KG1 (cell line): ENCODE measurements at regions not wholly inside any gene's neighbourhood (a gene's known extent, or its start where the extent isn't known, plus 50 kb on each side); places are given as distances from the start of the nearest gene placed in this dataset.

Experiments
- DNase-seq: peaks from one replicate; lab custom pipeline; 2025; lab: John Stamatoyannopoulos, UW

DNA sequence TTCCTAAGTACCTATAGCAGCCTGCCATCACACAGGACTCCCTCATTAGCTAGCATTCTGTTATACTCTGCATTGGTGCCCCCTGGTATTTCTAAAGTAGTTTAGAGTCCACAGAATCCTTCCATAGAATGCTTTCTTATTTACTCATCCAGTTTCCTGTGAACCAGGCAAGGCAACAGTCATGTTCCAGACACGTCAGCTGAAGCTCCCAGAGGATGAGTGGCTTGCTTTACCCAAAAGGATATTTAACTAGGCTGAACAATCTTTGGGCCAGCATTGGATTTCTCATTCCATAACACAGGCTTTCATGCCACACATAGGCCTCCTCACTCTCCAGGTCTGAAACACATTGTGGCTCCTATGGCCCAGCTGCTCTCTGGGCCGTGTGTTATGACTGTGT is 203.8 kb upstream of the MAP3K7 start:
- no peak for DNase-seq

GRCh38 chr6:90790058-90790457 is 203.2 kb upstream of the MAP3K7 start:
- DNase-seq, result no peak

GRCh38 chr6:90788781-90789180 is 201.9 kb upstream of the MAP3K7 start:
- DNase-seq, result no peak

DNA sequence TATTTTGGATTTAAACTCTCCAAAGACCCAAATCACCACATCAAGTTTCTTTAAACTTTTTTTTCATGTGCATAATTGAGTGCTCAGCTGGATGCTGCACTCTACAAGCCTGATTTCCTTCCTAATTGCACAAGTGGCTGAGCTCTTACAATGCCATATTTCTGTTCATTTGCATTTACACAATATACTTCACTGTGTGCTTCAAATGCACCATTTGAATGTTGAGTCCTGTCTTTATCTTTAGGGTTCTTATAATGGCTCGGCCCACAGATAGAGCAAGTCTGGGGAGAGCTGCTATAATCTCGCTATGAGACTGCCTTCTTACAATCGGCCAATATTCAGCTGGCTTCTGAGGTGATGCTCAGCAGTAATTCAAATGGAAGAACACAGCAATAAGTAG is 200.6 kb upstream of the MAP3K7 start:
- DNase-seq, result no peak

DNA sequence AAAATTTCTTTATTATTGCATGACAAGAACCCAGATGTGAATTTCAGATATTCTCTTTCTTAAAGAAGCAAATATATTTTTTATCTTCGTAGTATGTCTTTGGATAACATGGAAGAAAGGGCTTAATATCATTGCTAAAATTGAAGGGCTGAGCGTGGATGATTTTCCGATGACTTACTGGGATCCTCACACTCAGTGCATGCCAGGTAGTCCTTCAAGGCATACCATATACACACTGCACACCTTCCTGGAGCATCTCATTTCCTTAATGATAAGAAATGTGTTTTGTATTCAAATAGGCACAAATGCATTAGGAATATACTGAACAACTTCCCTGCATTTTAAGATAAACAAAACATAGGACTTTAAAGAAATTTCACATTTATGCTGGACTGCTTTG is 193.9 kb upstream of the MAP3K7 start:
- DNase-seq, result no peak

- DNase-seq, result no peak
Observed at GRCh38 chr6:90780141-90780540, 193.3 kb upstream of the MAP3K7 start.

- DNase-seq, result no peak
Observed at GRCh38 chr6:90778417-90779203, 191.7 kb upstream of the MAP3K7 start.

GRCh38 chr6:90770778-90771177 is 183.9 kb upstream of the MAP3K7 start:
- DNase-seq, result no peak

DNA sequence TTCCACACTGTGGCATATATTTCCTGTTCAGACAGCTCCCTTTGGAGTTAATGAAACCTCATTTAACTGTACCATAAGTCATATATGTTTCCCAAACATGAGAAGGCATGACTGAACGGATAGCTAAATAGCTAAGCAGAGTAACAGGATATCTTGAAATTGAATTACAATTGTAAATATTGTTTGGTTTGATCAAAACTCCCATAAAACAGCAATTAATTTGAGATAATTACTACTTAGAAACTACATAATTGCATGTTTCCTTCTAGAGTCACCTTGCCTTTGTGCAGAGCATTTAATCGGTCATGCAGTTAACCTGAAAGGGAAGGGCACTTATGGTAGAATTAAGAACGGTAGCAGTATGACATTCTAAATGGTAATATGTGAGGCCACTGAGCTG is 179.0 kb upstream of the MAP3K7 start:
- DNase-seq, result no peak

DNA sequence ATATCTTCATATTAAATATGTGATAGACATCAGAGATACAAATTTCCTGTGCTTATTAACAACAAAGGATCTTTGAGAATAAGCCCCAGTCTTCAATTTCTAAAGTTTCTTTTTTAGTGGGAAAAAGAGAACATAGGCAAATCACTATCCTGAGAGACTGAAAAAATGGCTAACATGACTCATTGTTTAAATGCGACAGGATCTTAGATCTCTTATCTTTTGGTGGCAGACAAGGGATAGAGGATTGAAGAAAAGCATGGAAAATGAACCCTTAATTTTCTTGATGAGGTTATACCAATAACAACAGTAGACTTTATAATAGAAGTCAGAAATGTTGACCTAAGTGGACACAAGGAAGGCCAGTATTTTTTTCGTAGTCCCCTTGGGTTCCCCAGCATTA is 178.6 kb upstream of the MAP3K7 start:
- no peak for DNase-seq

DNA sequence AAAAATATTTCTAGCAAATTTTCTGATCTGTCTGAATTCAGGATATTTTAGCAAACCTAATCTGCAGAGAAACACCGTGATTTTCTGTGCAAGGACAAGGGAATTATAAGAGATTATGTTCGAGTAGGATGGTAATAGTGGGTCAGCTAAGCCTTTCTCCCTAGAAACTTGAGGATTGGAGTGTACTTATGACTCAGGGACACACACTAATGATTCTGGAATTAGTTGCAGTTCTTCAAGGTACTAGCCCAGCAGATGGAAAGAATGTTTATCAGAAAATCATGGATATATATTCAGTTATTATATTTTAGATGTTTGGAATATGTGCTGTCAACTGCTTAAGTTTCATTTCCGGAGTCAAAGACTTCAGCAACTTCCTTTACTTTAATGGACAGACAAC is 177.1 kb upstream of the MAP3K7 start:
- no peak for DNase-seq

DNA sequence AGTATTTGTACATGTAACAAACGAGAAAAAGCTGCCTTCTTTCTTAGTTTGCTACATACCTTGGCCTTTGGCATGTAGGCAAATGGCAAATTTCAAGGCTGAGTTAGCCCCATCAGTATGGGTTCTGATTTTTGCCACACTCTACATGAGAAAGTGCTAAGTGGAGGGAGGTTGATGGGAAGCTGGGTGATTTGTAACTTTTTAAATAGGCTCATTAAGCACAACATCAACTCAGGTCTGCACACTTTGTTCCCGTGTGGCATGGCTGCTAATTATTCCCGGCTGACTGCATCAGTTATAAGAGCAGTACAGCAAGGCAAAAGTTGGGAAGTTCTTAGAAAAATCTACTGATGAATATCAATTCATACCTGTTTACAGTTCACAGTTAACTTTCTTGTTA is 172.8 kb upstream of the MAP3K7 start:
- DNase-seq, result no peak

- DNase-seq, result no peak
Observed at GRCh38 chr6:90758741-90759140, 171.9 kb upstream of the MAP3K7 start.

- no peak for DNase-seq
Observed at GRCh38 chr6:90753820-90754643, 167.2 kb upstream of the MAP3K7 start.

DNA sequence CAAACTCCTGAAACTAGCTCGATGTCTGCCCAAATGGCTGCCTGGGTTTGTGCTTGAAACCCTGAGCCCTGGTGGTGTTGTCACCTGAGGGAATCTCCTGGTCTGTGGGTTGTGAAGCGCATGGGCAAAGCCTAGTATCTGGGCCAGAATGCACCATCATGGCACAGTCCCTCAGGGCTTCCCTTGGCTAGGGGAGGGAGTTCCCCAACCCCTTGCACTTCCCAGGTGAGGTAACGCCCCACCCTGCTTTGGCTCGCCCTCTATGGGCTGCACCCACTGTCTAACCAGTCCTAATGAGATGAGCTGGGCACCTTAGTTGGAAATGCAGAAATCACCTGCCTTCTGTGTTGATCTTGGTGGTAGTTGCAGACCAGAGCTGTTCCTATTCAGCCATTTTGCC is 152.9 kb upstream of the MAP3K7 start:
- DNase-seq, result no peak

- no peak for DNase-seq
Observed at GRCh38 chr6:90739339-90739738, 152.5 kb upstream of the MAP3K7 start.

GRCh38 chr6:90730151-90730673 is 143.3 kb upstream of the MAP3K7 start:
- no peak for DNase-seq

DNA sequence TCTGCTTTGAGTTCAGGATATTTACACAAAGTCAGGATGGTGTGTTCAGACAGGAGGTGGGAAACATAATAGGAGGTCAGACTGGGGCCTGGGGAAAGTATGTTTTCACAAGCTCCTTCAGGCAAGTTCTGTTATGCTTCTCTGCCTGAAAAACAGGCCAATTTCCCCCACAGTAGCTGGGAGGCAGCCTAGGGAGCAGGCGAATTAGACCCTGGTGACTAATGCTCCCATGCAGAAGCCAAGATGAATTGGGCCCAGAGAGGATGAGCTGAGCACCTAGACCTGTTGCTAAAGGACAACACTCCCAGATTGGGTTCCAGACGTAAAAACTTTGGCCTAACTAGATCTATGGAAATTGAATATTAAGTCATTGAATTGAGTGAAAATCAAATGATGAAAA is 142.2 kb upstream of the MAP3K7 start:
- no peak for DNase-seq

DNA sequence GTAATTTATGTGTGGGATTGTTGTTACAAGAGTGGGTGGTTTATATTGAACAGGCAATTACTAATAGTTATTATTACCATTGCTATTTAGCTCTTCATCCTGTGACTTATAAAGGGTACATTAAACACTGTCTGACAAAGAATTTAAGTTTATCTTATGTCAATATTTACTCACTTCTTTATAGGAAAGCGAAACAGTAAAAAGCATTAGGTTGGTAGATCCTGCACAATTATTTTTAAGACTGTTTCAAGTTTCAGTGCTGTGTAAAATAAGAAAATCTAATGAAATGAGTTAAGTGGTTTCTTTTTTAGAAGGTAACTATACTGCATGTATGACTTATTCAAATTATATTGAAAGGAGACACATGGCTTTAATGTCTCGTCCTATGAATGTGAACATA is 135.8 kb upstream of the MAP3K7 start:
- DNase-seq, result no peak

- no peak for DNase-seq
Observed at GRCh38 chr6:90720404-90720803, 133.5 kb upstream of the MAP3K7 start.

DNA sequence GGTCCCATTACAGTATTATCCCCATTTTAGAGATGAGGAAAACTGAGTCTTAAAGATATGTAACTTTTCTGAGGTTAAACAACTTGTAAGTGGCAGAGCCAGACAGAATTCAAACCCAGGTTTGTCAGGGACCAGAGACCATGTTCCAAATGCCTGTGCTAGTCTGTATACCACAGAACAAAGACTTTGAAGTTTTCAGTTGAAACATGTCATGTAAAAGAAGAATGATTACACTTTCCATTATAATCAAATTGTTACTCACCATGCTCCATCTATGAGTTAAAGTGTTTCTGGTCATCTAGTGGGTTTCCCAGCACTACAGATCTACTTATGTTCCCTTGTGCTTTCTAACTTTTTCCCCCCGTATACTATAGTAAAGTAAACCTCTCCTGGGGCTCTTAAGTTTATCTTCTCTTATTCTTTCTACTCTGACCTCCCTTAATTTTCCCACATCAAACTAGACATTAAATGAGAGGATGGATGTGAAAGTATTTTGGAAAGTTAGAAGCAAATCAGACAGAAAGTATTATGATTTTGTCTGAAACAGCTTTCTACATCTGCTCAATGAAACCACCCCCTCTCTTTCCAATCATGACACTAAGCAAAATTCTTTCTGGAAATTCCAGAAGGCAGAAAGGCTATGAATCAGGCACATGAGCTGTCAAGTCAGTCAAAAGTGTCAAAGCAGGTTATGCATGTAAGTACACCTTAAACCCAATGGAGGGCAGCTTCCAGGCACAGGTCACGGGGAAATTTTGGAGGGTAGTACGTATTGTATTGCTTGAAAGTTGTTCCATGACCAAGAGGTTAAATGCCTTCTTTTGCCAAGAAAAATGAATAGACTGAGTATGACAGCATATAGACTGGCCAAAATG is 132.7 kb upstream of the MAP3K7 start:
- no peak for DNase-seq

- no peak for DNase-seq
Observed at GRCh38 chr6:90716376-90716775, 129.5 kb upstream of the MAP3K7 start.
